HepG2 (cell line): ENCODE measurements at regions not wholly inside any gene's neighbourhood (a gene's known extent, or its start where the extent isn't known, plus 50 kb on each side); places are given as distances from the start of the nearest gene placed in this dataset.

Source experiments
- BCL6 ChIP-seq: IDR thresholded peaks from 2 replicates; pipeline ENCODE4 v1.6.1; 2016; ENCODE audit warnings: missing genetic modification reagents, missing compliant biosample characterization
- GATA4 ChIP-seq: sonication (generic); IDR thresholded peaks from 2 replicates; pipeline ENCODE4 v1.6.1; 2016; ENCODE audit warnings: antibody characterized with exemption, low read depth, borderline replicate concordance
- HMGXB4 ChIP-seq, 2 experiments: sonication (generic) in 1 of 2; formaldehyde crosslinking in 1 of 2; IDR thresholded peaks; 2 replicates each; pipeline versions ENCODE4 v1.4.0 to v1.6.1; 2018 to 2020; ENCODE audit warnings: missing genetic modification reagents in 2 of 2, borderline replicate concordance in 1 of 2, low read depth in 1 of 2, mild to moderate bottlenecking in 1 of 2, missing biosample characterization in 1 of 2
- HNRNPUL1 ChIP-seq: fragments of 200-400 bp; formaldehyde crosslinking; IDR thresholded peaks from 2 replicates; pipeline ENCODE4 v1.6.1; 2017; ENCODE audit warnings: low read depth, mild to moderate bottlenecking, low read length, moderate library complexity
- MXD4 ChIP-seq: IDR thresholded peaks from 2 replicates; pipeline ENCODE4 v1.6.1; 2016; ENCODE audit warnings: mild to moderate bottlenecking, missing biosample characterization, missing genetic modification reagents
- NCOR1 ChIP-seq: fragments of 200-600 bp; sonication (generic); IDR thresholded peaks from 2 replicates; pipeline ENCODE4 v1.7.0; 2017; ENCODE audit warnings: antibody characterized with exemption, low read length, borderline replicate concordance
- NFIC ChIP-seq: IDR thresholded peaks from 2 replicates; pipeline ENCODE4 v1.6.1; 2012; ENCODE audit warnings: mild to moderate bottlenecking, low read length, inconsistent platforms
- NR2F2 ChIP-seq: IDR thresholded peaks from 2 replicates; pipeline ENCODE4 v1.6.1; 2012; ENCODE audit warnings: low read depth, inconsistent platforms, borderline replicate concordance
- PHF21A ChIP-seq: sonication (generic); formaldehyde crosslinking; IDR thresholded peaks from 2 replicates; pipeline ENCODE4 v1.5.0; 2020; ENCODE audit warnings: mild to moderate bottlenecking, missing genetic modification reagents
- PHF8 ChIP-seq: sonication (generic); formaldehyde crosslinking; IDR thresholded peaks from 2 replicates; pipeline ENCODE4 v1.5.0; 2020; ENCODE audit warnings: missing genetic modification reagents
- POLR2G ChIP-seq: fragments of 200-400 bp; formaldehyde crosslinking; IDR thresholded peaks from 2 replicates; pipeline ENCODE4 v1.6.1; 2018; ENCODE audit warnings: mild to moderate bottlenecking, low read depth, low read length, moderate library complexity
- PTBP1 ChIP-seq: fragments of 200-400 bp; formaldehyde crosslinking; IDR thresholded peaks from 2 replicates; pipeline ENCODE4 v1.6.1; 2018; ENCODE audit warnings: low read length, low read depth; ENCODE audit not compliant: poor library complexity, severe bottlenecking
- RBFOX2 ChIP-seq: fragments of 200-400 bp; formaldehyde crosslinking; IDR thresholded peaks from 2 replicates; pipeline ENCODE4 v1.6.1; 2017; ENCODE audit warnings: low read depth, mild to moderate bottlenecking, low read length
- REL ChIP-seq: sonication (generic); formaldehyde crosslinking; conservative IDR thresholded peaks from 2 replicates; pipeline ENCODE4 v1.8.0; 2022; ENCODE audit warnings: mild to moderate bottlenecking, missing genetic modification reagents, moderate library complexity
- SNAPC4 ChIP-seq: sonication (generic); formaldehyde crosslinking; IDR thresholded peaks from 2 replicates; pipeline ENCODE4 v1.4.0; 2020; ENCODE audit warnings: mild to moderate bottlenecking, missing genetic modification reagents
- TCF7 ChIP-seq: sonication (generic); IDR thresholded peaks from 2 replicates; pipeline ENCODE4 v1.6.1; 2016; ENCODE audit warnings: antibody characterized with exemption, low read depth
- ZBTB37 ChIP-seq: sonication (generic); formaldehyde crosslinking; IDR thresholded peaks from 2 replicates; pipeline ENCODE4 v1.4.0; 2020; ENCODE audit warnings: mild to moderate bottlenecking, missing genetic modification reagents
- ZMAT3 ChIP-seq: sonication (generic); formaldehyde crosslinking; conservative IDR thresholded peaks from 2 replicates; pipeline ENCODE4 v1.7.0; 2021; ENCODE audit warnings: missing genetic modification reagents
- ZNF205 ChIP-seq: IDR thresholded peaks from 2 replicates; pipeline ENCODE4 v1.6.1; 2018; ENCODE audit warnings: missing biosample characterization, missing genetic modification reagents
- ZNF501 ChIP-seq: sonication (generic); formaldehyde crosslinking; IDR thresholded peaks from 2 replicates; pipeline ENCODE4 v1.5.1; 2020; ENCODE audit warnings: mild to moderate bottlenecking, moderate library complexity, missing genetic modification reagents
- ZNF775 ChIP-seq: sonication (generic); formaldehyde crosslinking; IDR thresholded peaks from 2 replicates; pipeline ENCODE4 v1.4.0; 2020; ENCODE audit warnings: missing genetic modification reagents, mild to moderate bottlenecking, moderate library complexity, borderline replicate concordance

GRCh38 chr12:92070054-92070863 lies 75.4 kb downstream of the BTG1 start (continued):
- no peak for TF ChIP-seq SNAPC4 (CRISPR knock-in tag)
- peak; percentile 38 to 52; a peak in 1 of 4 replicates for TF ChIP-seq HMGXB4 (CRISPR knock-in tag; IDR thresholded peaks at IDR 0.05; ENCODE audit: borderline replicate concordance in 1 of 2, low read depth in 1 of 2)
- no peak for TF ChIP-seq ZMAT3 (CRISPR knock-in tag)
- TF ChIP-seq ZNF205 = 0 out of 2 replicates have a peak, but pooled peaks have one; percentile 42
- TF ChIP-seq TCF7 = 0 out of 2 replicates have a peak, but pooled peaks have one; percentile 6
- TF ChIP-seq NR2F2 = no peak
- TF ChIP-seq ZNF501 = 0 out of 2 replicates have a peak, but pooled peaks have one; percentile 48
- 0 out of 2 replicates have a peak, but pooled peaks have one; percentile 42 for TF ChIP-seq POLR2G
- 0 out of 2 replicates have a peak, but pooled peaks have one; percentile 21 for TF ChIP-seq ZNF775 (CRISPR knock-in tag)
- TF ChIP-seq PHF21A (CRISPR knock-in tag) = 0 out of 2 replicates have a peak, but pooled peaks have one; percentile 3
- TF ChIP-seq PTBP1 = no peak
- TF ChIP-seq ZBTB37 (CRISPR knock-in tag) = no peak
- TF ChIP-seq PHF8 = peak; percentile 10; the same call in 1 of the 2 replicates
- TF ChIP-seq NFIC = peak; percentile 18; the same call in 1 of the 2 replicates
- TF ChIP-seq NCOR1 = peak; percentile 56; the same call in 1 of the 2 replicates
- TF ChIP-seq HNRNPUL1 = peak; percentile 64; the same call in 1 of the 2 replicates
- no peak for TF ChIP-seq MXD4 (CRISPR knock-in tag)
- TF ChIP-seq RBFOX2 = no peak; the same call in 1 of the 2 replicates
- TF ChIP-seq GATA4 = no peak
- peak; percentile 76 for TF ChIP-seq BCL6 (CRISPR knock-in tag)
- 0 out of 2 replicates have a peak, but pooled peaks have one; percentile 13 for TF ChIP-seq REL (CRISPR knock-in tag)
